H1 (cell line): ENCODE measurements at regions not wholly inside any gene's neighbourhood (a gene's known extent, or its start where the extent isn't known, plus 50 kb on each side); places are given as distances from the start of the nearest gene placed in this dataset.

Experiments used
- CEBPB ChIP-seq: IDR thresholded peaks from 2 replicates; pipeline ENCODE4 v1.6.1; 2012; ENCODE audit warnings: low read depth, low read length
- CHD7 ChIP-seq: fragments of 300-600 bp; sonication (generic); IDR thresholded peaks from 2 replicates; pipeline ENCODE4 v1.7.1; 2012; ENCODE audit warnings: low read length, moderate library complexity, mild to moderate bottlenecking, inconsistent platforms; ENCODE audit not compliant: insufficient replicate concordance

GRCh38 chr9:86443992-86444391 is 89.8 kb upstream of the TUT7 start (continued):
- TF ChIP-seq CHD7 (no peak), CEBPB (no peak)
